ENCODE measurements at regions not wholly inside any gene's neighbourhood (a gene's known extent, or its start where the extent isn't known, plus 50 kb on each side); places are given as distances from the start of the nearest gene placed in this dataset.

DNA sequence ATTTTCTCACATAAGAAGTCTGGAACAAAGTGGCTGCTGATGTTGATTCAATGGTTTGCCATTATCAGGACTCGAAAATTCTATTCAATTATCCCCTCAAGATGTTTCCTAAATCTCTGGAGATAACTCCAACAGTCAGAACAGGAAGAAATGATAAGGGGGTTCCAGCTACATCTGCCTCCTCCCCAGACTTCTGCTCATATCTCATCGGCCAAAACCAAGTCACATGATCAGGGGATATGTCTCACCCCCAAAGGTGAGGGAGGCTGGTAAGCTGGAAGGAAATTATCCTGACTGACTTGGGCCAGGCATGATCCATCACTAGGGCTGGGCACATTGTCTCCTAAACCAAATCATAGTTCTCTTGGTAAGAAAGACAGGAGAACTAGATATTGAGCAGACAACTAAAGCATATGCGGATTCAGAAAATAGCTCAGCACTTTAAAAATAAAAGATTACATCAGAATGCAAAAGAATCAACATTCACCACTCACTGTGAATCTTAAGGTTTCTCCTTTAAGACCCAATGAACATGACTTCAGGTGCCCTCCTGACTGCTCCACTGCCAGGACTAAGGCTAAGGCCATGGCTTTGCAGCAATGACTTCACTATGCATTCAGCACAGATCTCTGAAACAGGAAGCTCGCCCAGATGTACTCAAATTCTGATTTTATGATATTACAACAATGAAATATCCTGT, 306.3 kb downstream of the ENC1 start:
- H3K4me1 ChIP-seq: peaks cover 22% of the 10 kb centered on the region
- no peak overlapping the region for H3K27ac ChIP-seq
- no peak for DNase-seq
- no peaks in the 10 kb centered on the region for H3K36me3 ChIP-seq
- no peaks in the 10 kb centered on the region for H3K9me3 ChIP-seq (replicated peaks)
- H3K27me3 ChIP-seq: no peaks in the 10 kb centered on the region
- H3K4me3 ChIP-seq: no peak overlapping the region

DNA sequence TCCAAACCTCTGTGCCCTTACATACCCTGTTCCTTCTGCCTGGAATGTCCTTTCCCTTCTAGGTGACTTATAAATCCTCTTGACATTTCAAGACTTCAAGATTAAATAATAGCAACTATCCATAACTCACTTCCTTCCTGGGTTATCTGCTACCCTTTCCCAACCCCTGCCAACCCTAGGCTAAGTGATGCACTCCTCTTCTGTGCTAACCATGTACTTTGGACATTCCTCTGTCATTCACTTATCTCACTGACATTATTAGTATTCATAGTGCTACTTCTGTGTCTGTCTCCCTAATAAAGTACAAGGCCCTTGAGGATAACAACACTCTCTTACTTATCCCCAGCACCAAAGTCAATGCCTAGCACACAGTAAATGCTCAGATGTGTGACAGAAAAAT, 307.1 kb downstream of the ENC1 start:
- DNase-seq: no peak
- Histone ChIP-seq H3K4me3 (no peak overlapping the region), H3K4me1 (peaks cover 22% of the 10 kb centered on the region), H3K27ac (no peak overlapping the region), H3K9me3 (replicated peaks) (no peaks in the 10 kb centered on the region), H3K27me3 (no peaks in the 10 kb centered on the region), H3K36me3 (no peaks in the 10 kb centered on the region)

DNA sequence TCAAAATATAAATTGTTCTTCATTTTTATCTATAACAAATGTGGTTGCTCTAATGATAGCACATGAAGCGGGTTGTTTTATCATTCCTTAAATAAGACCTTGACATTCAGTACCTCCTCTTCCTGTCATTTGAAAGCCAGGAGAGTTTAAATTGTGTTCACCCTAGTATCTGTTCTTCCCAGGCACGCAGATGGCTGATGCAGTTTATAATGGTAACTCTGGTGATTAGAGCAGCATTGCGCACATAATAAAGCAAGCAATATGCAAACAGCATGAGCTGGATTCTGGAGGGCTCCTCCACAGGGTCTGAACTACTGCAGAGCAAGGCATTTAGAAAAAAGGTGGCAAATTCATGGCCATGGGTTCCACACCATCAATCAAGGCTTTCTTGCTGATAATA, 307.8 kb downstream of the ENC1 start:
- peaks cover 20% of the 10 kb centered on the region for H3K4me1 ChIP-seq
- no peak overlapping the region for H3K27ac ChIP-seq
- no peaks in the 10 kb centered on the region for H3K36me3 ChIP-seq
- H3K4me3 ChIP-seq: no peak overlapping the region
- DNase-seq: no peak
- no peaks in the 10 kb centered on the region for H3K9me3 ChIP-seq (replicated peaks)
- no peaks in the 10 kb centered on the region for H3K27me3 ChIP-seq

DNA sequence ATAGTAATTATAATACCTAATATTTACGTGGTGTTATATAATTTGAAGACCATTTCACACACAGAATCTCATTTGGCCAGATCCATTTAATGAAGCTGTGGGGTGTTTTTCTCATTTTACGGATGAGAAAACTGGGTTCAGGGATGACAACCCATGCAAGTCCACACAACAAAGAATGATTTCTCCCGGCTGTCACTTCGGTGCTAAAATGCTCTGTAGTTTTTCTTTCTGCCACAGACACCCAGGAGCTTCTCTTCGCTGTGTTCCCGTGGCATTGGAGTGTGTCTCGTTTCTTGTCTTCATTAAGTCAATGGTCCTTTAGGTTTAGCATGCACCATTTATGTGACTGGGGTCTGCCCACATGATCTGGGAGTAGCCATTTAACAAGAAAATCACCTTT, 308.5 kb downstream of the ENC1 start:
- Histone ChIP-seq H3K27ac (no peak overlapping the region), H3K9me3 (replicated peaks) (no peaks in the 10 kb centered on the region), H3K4me3 (no peak overlapping the region), H3K36me3 (no peaks in the 10 kb centered on the region), H3K27me3 (no peaks in the 10 kb centered on the region), H3K4me1 (peaks cover 20% of the 10 kb centered on the region)
- DNase-seq: no peak

DNA sequence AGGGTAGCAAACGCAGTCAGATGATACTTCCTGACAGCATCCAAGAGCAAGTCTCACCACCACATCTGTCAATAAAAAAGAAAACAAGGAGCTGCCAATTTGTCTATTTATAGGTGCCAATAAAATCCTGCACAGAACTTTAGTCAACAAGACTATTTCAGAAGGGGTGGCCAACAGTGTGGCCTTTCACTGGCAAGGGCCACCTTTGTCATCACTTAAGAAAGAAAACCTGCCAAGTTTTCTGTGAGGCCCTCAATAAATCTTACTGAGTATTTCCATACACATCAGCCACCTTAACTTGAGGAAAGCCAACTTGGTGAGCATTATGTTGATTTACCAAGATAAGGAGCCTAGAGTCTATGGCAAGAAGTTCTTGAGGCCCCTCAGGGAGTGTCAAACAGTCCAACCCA, 312.3 kb downstream of the ENC1 start:
- no peaks in the 10 kb centered on the region for H3K27me3 ChIP-seq
- no peak for DNase-seq
- peaks cover 21% of the 10 kb centered on the region for H3K4me1 ChIP-seq
- H3K9me3 ChIP-seq (replicated peaks): no peaks in the 10 kb centered on the region
- H3K27ac ChIP-seq: no peak overlapping the region
- H3K4me3 ChIP-seq: no peak overlapping the region
- no peaks in the 10 kb centered on the region for H3K36me3 ChIP-seq

DNA sequence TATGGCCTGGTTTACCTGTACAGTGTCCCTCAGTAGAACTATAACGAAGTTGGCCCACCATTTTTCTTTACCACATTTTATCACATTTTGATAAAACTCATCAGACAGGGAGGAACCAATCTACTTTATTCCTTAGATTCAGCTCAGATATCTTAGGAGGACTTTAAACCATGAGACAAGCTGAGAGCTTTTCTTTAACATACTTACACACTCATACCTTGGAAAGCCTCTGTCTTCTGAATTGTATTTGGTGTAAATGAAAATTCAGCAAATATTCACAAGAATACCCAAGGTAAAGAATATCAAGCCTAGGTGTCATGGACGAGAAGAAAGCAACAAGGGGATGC, 313.2 kb downstream of the ENC1 start:
- H3K27me3 ChIP-seq: no peaks in the 10 kb centered on the region
- H3K36me3 ChIP-seq: no peaks in the 10 kb centered on the region
- no peak overlapping the region for H3K4me3 ChIP-seq
- peak overlapping the region; percentile 4; the same call in 1 of the 2 replicates for H3K27ac ChIP-seq
- H3K9me3 ChIP-seq (replicated peaks): no peaks in the 10 kb centered on the region
- no peak for DNase-seq
- peaks cover 21% of the 10 kb centered on the region for H3K4me1 ChIP-seq

DNA sequence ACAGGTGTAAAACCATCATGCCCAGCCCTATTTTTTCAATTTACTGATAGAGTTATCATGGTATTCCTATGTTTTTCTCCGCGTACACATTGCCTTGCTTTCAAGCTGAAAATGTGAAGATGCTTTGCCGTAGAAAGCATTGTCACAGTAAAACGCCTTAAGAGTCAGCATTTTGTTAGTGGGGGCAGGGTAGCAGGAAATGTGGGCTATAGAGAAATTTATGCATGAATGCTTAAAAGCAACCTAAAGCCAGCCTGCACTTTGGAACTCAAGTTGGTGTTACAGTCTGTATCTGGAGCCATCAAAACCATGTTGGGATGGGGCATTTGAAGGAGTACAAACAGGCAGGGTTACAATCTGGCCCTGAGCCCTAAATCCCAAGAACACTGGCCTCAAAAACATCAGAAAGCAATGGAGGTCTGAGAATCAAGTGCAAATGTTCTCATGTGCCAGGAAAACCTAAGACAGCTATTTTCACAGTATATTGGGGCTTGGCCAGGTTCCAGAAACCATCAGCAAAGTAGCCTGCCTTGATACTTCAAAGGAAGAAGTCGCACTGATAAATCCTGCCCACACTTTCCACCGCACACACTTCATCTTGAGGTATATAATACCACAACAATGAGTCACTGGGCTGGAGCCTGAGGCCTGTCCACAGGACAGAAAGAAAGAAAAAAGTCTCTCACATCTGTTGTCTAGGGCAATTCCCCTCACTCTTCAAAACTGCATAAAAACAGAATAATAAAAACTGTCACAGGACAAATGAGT, 313.8 kb downstream of the ENC1 start:
- H3K4me1 ChIP-seq: peaks cover 21% of the 10 kb centered on the region
- peak; percentile 97 to 99 for DNase-seq
- H3K36me3 ChIP-seq: no peaks in the 10 kb centered on the region
- H3K9me3 ChIP-seq (replicated peaks): no peaks in the 10 kb centered on the region
- H3K27me3 ChIP-seq: no peaks in the 10 kb centered on the region
- no peak overlapping the region for H3K4me3 ChIP-seq
- peak overlapping the region; percentile 4; the same call in 1 of the 2 replicates for H3K27ac ChIP-seq

DNA sequence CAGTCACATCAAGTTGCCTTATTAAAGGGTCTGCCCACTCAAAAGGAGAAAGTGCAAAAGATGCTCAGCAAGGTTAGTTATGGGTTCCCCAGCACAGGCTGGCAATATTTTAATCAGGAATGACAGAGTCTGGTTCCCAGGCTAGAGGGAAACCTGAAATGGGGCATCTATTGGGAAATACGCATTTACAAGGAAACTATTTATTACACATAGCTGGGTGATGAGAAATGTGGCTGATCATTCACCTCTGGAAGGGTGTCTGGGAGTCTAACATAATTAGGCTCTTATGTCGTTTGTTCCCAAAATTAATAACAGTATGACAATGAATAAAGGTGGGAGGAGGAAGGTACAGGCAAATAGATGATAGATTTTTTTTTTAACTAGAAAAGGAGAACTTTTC, 314.7 kb downstream of the ENC1 start:
- H3K4me3 ChIP-seq: no peak overlapping the region
- H3K4me1 ChIP-seq: peaks cover 21% of the 10 kb centered on the region
- no peaks in the 10 kb centered on the region for H3K9me3 ChIP-seq (replicated peaks)
- H3K27ac ChIP-seq: no peak overlapping the region
- no peaks in the 10 kb centered on the region for H3K27me3 ChIP-seq
- H3K36me3 ChIP-seq: no peaks in the 10 kb centered on the region
- no peak for DNase-seq

DNA sequence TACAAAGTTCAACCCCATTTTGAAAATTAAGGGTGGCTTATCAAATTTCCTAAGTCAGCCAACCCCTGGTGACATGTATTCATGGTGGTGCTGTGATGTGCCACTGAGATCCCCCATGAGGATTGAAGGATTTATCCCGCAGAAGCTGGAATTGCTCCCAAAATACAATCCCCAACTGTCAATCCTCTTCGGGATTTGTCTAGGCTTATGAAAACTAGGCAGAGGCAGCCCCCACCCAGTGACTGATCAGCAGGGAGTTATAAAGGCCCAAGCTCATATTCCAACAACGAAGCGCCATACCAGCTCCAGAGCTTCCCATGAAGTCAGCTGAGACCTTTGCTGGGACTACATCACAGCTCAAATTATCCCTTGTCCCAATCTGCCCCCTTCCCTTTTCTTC, 316.0 kb downstream of the ENC1 start:
- Histone ChIP-seq H3K36me3 (no peaks in the 10 kb centered on the region), H3K9me3 (replicated peaks) (0 out of 2 replicates have a peak, but pooled peaks cover 3% of the 10 kb centered on the region), H3K4me1 (peaks cover 21% of the 10 kb centered on the region), H3K27me3 (no peaks in the 10 kb centered on the region), H3K4me3 (no peak overlapping the region), H3K27ac (no peak overlapping the region)
- no peak for DNase-seq

DNA sequence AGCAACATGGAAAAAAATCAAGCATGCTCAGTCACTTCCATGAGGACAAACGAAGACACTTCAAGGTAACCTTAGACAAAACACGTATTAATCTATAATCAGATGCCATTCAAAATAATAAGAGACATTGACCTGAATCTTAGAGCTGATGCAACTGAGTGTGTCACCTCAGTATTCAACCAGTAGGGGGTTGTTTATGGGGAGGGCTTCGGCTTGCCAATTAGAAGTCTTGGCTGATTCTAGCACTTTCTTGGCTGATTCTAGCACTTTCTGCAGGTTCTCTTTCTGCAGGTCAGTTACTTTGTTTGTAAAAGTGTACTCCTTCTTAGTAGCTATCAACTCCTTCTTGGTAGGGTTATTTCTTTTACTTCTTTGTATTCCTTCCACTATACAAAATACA, 317.6 kb downstream of the ENC1 start:
- DNase-seq: no peak
- no peak overlapping the region for H3K27ac ChIP-seq
- no peaks in the 10 kb centered on the region for H3K27me3 ChIP-seq
- H3K4me1 ChIP-seq: peaks cover 21% of the 10 kb centered on the region
- 0 out of 2 replicates have a peak, but pooled peaks cover 5% of the 10 kb centered on the region for H3K9me3 ChIP-seq (replicated peaks)
- H3K36me3 ChIP-seq: no peaks in the 10 kb centered on the region
- H3K4me3 ChIP-seq: no peak overlapping the region

DNA sequence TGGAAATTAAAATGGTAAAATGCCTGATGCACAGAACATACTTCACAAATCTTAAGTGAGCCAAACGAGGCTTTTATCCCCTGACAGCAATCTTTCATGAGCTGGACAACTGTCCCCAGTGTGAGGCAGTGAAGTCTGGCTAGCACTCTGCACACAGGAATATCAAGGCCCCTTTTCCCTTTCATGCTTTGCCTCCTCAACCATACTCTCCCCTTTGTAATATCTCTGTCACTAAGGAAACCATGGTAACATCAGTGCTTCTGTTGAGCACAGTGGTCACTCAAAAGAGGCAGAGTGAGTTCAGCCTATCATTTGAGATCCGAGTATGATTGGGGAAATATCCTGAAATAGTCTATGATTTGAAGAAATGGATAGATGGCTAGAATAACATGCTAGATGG, 318.3 kb downstream of the ENC1 start:
- H3K27me3 ChIP-seq: no peaks in the 10 kb centered on the region

DNA sequence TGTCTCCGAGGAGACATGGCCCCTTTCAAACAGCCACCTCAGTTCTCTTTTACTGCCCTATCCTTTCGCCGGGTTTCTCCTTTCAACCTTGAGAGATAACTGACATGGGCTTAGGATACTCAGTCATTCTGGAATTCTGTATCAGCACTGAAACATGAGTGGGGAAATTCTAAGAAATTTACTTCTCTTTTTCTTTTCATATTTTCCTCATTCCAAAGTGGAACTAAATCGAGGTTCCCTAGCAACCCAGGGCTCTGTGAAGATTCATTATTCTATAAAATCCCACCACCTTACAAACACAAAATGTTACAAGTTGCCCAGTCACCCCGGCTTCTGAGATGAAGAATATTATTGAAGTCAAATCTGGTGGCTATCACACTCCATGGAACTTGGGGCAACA, 319.2 kb downstream of the ENC1 start:
- H3K36me3 ChIP-seq: no peaks in the 10 kb centered on the region
- no peak overlapping the region for H3K4me3 ChIP-seq
- H3K9me3 ChIP-seq (replicated peaks): 0 out of 2 replicates have a peak, but pooled peaks cover 5% of the 10 kb centered on the region
- no peaks in the 10 kb centered on the region for H3K27me3 ChIP-seq
- no peak for DNase-seq
- H3K4me1 ChIP-seq: peaks cover 16% of the 10 kb centered on the region
- no peak overlapping the region for H3K27ac ChIP-seq

More for the DNA sequence above, 318.3 kb downstream of the ENC1 start:
- 0 out of 2 replicates have a peak, but pooled peaks cover 5% of the 10 kb centered on the region for H3K9me3 ChIP-seq (replicated peaks)
- DNase-seq: no peak
- no peak overlapping the region for H3K27ac ChIP-seq
- H3K4me3 ChIP-seq: no peak overlapping the region
- H3K36me3 ChIP-seq: no peaks in the 10 kb centered on the region
- peaks cover 16% of the 10 kb centered on the region for H3K4me1 ChIP-seq

DNA sequence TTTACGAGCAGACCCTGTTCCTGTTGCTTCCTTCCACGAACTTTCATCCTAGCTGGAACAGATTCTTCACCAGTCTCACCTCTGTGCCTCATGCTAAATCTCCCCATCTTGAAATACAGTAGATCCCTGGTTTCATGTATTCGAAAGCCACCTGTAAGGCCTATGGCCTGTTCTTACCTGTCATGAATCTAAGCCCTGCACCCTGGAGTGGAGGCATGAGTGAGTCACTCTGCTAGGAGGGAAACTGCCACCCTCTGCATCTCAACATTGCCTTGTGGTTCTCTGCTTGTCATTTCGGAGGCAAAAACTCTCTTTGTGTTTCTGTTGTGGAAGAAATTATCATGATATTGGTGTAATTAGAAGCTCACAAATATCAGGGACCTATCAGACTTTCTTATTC, 320.0 kb downstream of the ENC1 start:
- 0 out of 2 replicates have a peak, but pooled peaks cover 5% of the 10 kb centered on the region for H3K9me3 ChIP-seq (replicated peaks)
- no peak overlapping the region for H3K27ac ChIP-seq
- H3K4me1 ChIP-seq: peaks cover 16% of the 10 kb centered on the region
- no peaks in the 10 kb centered on the region for H3K27me3 ChIP-seq
- H3K4me3 ChIP-seq: no peak overlapping the region
- no peak for DNase-seq
- H3K36me3 ChIP-seq: no peaks in the 10 kb centered on the region

DNA sequence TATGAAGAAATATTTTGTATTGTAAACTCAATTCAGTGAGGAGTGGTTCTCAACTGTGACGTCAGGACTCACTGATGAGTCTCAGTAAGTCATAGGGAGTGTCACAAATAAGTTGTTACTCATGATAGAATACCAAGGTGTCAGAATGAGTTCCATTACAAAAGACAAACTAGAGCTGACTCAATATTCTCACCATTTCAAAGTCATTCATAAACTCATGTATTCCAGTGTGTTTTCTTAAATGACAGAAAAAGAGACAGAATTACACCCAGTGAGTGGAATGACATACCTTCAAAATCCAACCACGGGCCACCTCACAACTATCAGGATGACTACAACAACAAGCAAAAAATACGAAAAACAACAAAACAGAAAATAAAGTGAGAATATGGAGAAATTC, 321.5 kb downstream of the ENC1 start:
- H3K9me3 ChIP-seq (replicated peaks): 0 out of 2 replicates have a peak, but pooled peaks cover 5% of the 10 kb centered on the region
- H3K27ac ChIP-seq: no peak overlapping the region
- no peaks in the 10 kb centered on the region for H3K27me3 ChIP-seq
- no peak for DNase-seq
- no peaks in the 10 kb centered on the region for H3K36me3 ChIP-seq
- no peak overlapping the region for H3K4me3 ChIP-seq
- H3K4me1 ChIP-seq: peaks cover 21% of the 10 kb centered on the region

DNA sequence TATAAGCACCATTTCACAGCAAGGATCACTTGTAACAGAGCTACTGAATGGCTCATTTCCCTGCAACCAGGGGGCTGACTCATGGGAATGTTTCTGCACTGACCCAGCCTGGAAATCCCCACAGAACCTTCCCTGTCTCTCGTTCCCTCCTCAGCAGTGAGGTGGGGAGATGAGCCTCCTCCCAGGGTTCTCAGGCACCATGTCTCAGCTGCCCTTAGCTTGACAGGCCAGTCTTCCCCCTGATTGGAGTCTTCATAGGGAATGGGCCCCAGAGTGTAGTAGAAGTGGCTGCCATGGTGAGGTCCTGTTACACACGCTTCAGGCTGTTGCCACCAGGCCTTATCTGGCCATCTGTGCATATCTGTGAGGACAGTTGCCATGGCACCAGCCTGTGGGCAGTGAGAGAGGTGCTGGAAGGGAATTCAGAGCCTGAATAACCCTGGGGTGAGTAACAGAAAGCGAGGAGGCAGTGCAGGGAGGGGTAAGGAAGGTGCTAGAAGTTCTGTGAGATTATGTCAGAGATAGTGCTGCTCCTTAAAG, 324.4 kb downstream of the ENC1 start:
- Histone ChIP-seq H3K4me3 (no peak overlapping the region), H3K4me1 (peaks cover 41% of the 10 kb centered on the region), H3K27ac (peak overlapping the region; percentile 45), H3K9me3 (replicated peaks) (0 out of 2 replicates have a peak, but pooled peaks cover 5% of the 10 kb centered on the region), H3K36me3 (no peaks in the 10 kb centered on the region), H3K27me3 (no peaks in the 10 kb centered on the region)
- DNase-seq: peak; percentile 88
